WTC11 (cell line): ENCODE measurements at regions not wholly inside any gene's neighbourhood (a gene's known extent, or its start where the extent isn't known, plus 50 kb on each side); places are given as distances from the start of the nearest gene placed in this dataset.

Experiments used
- ATAC-seq: fragments of 200-7000 bp; cut with Tn5 transposase; 2 replicates; pipeline ENCODE4 v1.10.0; 2021; ENCODE audit warnings: mild to moderate bottlenecking, moderate library complexity
- CTCF ChIA-PET: fragments of 300-600 bp; sonication (Branson Sonifier 250); formaldehyde crosslinking; loops from one replicate; lab custom pipeline; 2021; ENCODE audit warnings: antibody characterized with exemption; lab: Charles Lee
- POLR2A ChIA-PET: fragments of 350-600 bp; sonication (Branson Sonifier 250); formaldehyde crosslinking; loops from one replicate; lab custom pipeline; 2021; ENCODE audit warnings: antibody characterized with exemption; lab: Charles Lee
- DNase-seq: peaks from one replicate; pipeline ENCODE4 v3.0.0; 2021; ENCODE audit warnings: low spot score
- H3K27ac Mint-ChIP-seq: 2 replicates; pipeline ENCODE4 v1.8.0; 2021; ENCODE audit warnings: mixed read lengths
- H3K27me3 Mint-ChIP-seq: 2 replicates; pipeline ENCODE4 v1.8.0; 2021; ENCODE audit warnings: low read depth, mild to moderate bottlenecking, moderate library complexity, mixed read lengths
- H3K36me3 Mint-ChIP-seq: 2 replicates; pipeline ENCODE4 v1.8.0; 2021; ENCODE audit warnings: mixed read lengths
- H3K4me1 Mint-ChIP-seq: 2 replicates; pipeline ENCODE4 v1.8.0; 2022; ENCODE audit warnings: mixed read lengths
- H3K4me3 Mint-ChIP-seq: 2 replicates; pipeline ENCODE4 v1.8.0; 2021; ENCODE audit warnings: mild to moderate bottlenecking, moderate library complexity, mixed read lengths
- H3K9me3 Mint-ChIP-seq: 2 replicates; pipeline ENCODE4 v1.8.0; 2021; ENCODE audit warnings: mixed read lengths
- ATF1 ChIP-seq: sonication (generic); formaldehyde crosslinking; IDR thresholded peaks from 2 replicates; pipeline ENCODE4 v1.8.1; 2023; ENCODE audit warnings: mild to moderate bottlenecking, moderate library complexity, missing genetic modification reagents
- CDX4 ChIP-seq: fragments of 250-450 bp; sonication (Bioruptor Pico); IDR thresholded peaks from 2 replicates; pipeline ENCODE4 v1.9.0; 2021; ENCODE audit warnings: moderate library complexity, mild to moderate bottlenecking, inconsistent platforms, borderline replicate concordance
- CREM ChIP-seq: sonication (generic); formaldehyde crosslinking; IDR thresholded peaks from 2 replicates; pipeline ENCODE4 v1.8.1; 2022; ENCODE audit warnings: mild to moderate bottlenecking, missing genetic modification reagents, moderate library complexity
- E2F4 ChIP-seq: sonication (generic); formaldehyde crosslinking; IDR thresholded peaks from 2 replicates; pipeline ENCODE4 v1.8.1; 2022; ENCODE audit warnings: low read depth, mild to moderate bottlenecking, moderate library complexity, missing genetic modification reagents, borderline replicate concordance
- ERG ChIP-seq: fragments of 250-450 bp; sonication (Bioruptor Pico); IDR thresholded peaks from 2 replicates; pipeline ENCODE4 v1.8.0; 2021; ENCODE audit warnings: mild to moderate bottlenecking
- GABPB1 ChIP-seq: sonication (generic); formaldehyde crosslinking; IDR thresholded peaks from 2 replicates; pipeline ENCODE4 v1.8.1; 2023; ENCODE audit warnings: mild to moderate bottlenecking, missing genetic modification reagents
- JUN ChIP-seq: sonication (generic); formaldehyde crosslinking; IDR thresholded peaks from 2 replicates; pipeline ENCODE4 v1.8.0; 2023; ENCODE audit warnings: mild to moderate bottlenecking, missing genetic modification reagents
- MYBL2 ChIP-seq: sonication (generic); formaldehyde crosslinking; IDR thresholded peaks from 2 replicates; pipeline ENCODE4 v1.8.1; 2023; ENCODE audit warnings: mild to moderate bottlenecking, moderate library complexity, missing genetic modification reagents
- NFE2L1 ChIP-seq: sonication (generic); formaldehyde crosslinking; IDR thresholded peaks from 2 replicates; pipeline ENCODE4 v1.8.1; 2023; ENCODE audit warnings: missing genetic modification reagents
- NR3C1 ChIP-seq: sonication (generic); formaldehyde crosslinking; conservative IDR thresholded peaks from 2 replicates; pipeline ENCODE4 v1.8.1; 2023; ENCODE audit warnings: low read depth, mild to moderate bottlenecking, missing genetic modification reagents
- SMAD3 ChIP-seq: sonication (generic); formaldehyde crosslinking; IDR thresholded peaks from 2 replicates; pipeline ENCODE4 v1.8.0; 2022; ENCODE audit warnings: missing genetic modification reagents, mild to moderate bottlenecking, borderline replicate concordance
- SOX15 ChIP-seq: fragments of 250-450 bp; sonication (Bioruptor Pico); IDR thresholded peaks from 2 replicates; pipeline ENCODE4 v1.9.0; 2021; ENCODE audit warnings: mild to moderate bottlenecking
- TCF7 ChIP-seq: sonication (generic); formaldehyde crosslinking; IDR thresholded peaks from 2 replicates; pipeline ENCODE4 v1.8.0; 2022; ENCODE audit warnings: mild to moderate bottlenecking, low read depth, missing genetic modification reagents, moderate library complexity
- ZNF121 ChIP-seq: sonication (generic); formaldehyde crosslinking; IDR thresholded peaks from 2 replicates; pipeline ENCODE4 v1.8.0; 2023; ENCODE audit warnings: missing genetic modification reagents
- ZNF219 ChIP-seq: sonication (generic); formaldehyde crosslinking; IDR thresholded peaks from 2 replicates; pipeline ENCODE4 v1.8.0; 2023; ENCODE audit warnings: missing genetic modification reagents, mild to moderate bottlenecking, borderline replicate concordance
- ZNF317 ChIP-seq: sonication (generic); formaldehyde crosslinking; IDR thresholded peaks from 2 replicates; pipeline ENCODE4 v1.8.1; 2023; ENCODE audit warnings: low read depth, mild to moderate bottlenecking, moderate library complexity, missing genetic modification reagents, borderline replicate concordance
- ZNF416 ChIP-seq: fragments of 250-450 bp; sonication (Bioruptor Pico); IDR thresholded peaks from 2 replicates; pipeline ENCODE4 v1.9.0; 2021; ENCODE audit warnings: mild to moderate bottlenecking, inconsistent platforms
- ZNF671 ChIP-seq: fragments of 250-450 bp; sonication (Bioruptor Pico); IDR thresholded peaks from 2 replicates; pipeline ENCODE4 v1.8.0; 2021; ENCODE audit warnings: mild to moderate bottlenecking
- ZSCAN18 ChIP-seq: fragments of 250-450 bp; sonication (Bioruptor Pico); IDR thresholded peaks from 2 replicates; pipeline ENCODE4 v2.1.2; 2022; ENCODE audit warnings: mild to moderate bottlenecking, moderate library complexity
- TF ChIP-seq, protein P1 (sequence below): sonication (generic); formaldehyde crosslinking; IDR thresholded peaks from 2 replicates; pipeline ENCODE4 v1.8.0; 2022; ENCODE audit warnings: mild to moderate bottlenecking, missing genetic modification reagents

- no peak for DNase-seq
- Mint-ChIP-seq H3K27ac (no peak overlapping the region), H3K4me1 (no peaks in the 10 kb centered on the region), H3K9me3 (peaks cover 7% of the 10 kb centered on the region), H3K4me3 (no peak overlapping the region), H3K27me3 (no peaks in the 10 kb centered on the region), H3K36me3 (peaks cover 6% of the 10 kb centered on the region)
- ATAC-seq, result no peak
- ChIA-PET POLR2A (no interaction called here), CTCF (interaction anchor here (3.1 kb wide), 1 partner anchor 12 kb away, joined by 10 read pairs; no protein-coding TSS in a partner anchor)
- TF ChIP-seq E2F4 (CRISPR knock-in tag) (no peak), ERG (CRISPR knock-in tag) (no peak), ZNF219 (CRISPR knock-in tag) (no peak), TCF7 (CRISPR knock-in tag) (no peak), ZNF671 (CRISPR knock-in tag) (no peak), SOX15 (CRISPR knock-in tag) (no peak), SMAD3 (CRISPR knock-in tag) (no peak), GABPB1 (CRISPR knock-in tag) (no peak), CDX4 (CRISPR knock-in tag) (no peak), ATF1 (CRISPR knock-in tag) (no peak), ZNF416 (no peak), NR3C1 (CRISPR knock-in tag) (no peak), NFE2L1 (CRISPR knock-in tag) (no peak)
Observed at GRCh38 chr9:79266986-79267385, 304.8 kb upstream of the TLE4 start.

DNA sequence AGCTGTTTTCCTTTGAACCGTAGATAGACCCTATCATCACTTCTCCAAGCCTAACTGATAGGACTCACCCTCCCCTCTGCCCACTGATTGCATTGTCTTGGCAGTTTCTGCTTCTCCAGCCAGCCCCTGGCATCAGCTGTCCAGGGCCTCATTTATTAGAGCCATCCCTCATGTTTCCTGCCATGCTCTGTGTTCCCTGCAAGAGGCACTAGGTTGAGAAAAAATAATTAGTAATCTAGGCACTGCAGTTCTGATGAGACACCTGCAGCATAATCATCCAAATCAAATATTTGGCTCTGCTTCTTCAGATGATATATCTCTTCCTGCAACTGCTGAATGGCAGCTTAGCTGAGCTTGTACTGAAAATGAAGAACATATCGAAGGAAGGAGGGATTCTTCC lies 303.0 kb upstream of the TLE4 start:
- no peaks in the 10 kb centered on the region for H3K9me3 Mint-ChIP-seq
- ATAC-seq, result no peak
- POLR2A ChIA-PET, result no interaction called here
- no peak for DNase-seq
- no peak overlapping the region for H3K4me3 Mint-ChIP-seq
- no peaks in the 10 kb centered on the region for H3K36me3 Mint-ChIP-seq
- CTCF ChIA-PET, result interaction anchor here (3.1 kb wide), 1 partner anchor 14 kb away, joined by 10 read pairs; no protein-coding TSS in a partner anchor
- H3K27ac Mint-ChIP-seq, result no peak overlapping the region
- H3K27me3 Mint-ChIP-seq, result no peaks in the 10 kb centered on the region
- TF ChIP-seq ZNF121 (CRISPR knock-in tag) (no peak), ZSCAN18 (no peak), ERG (CRISPR knock-in tag) (no peak), CREM (CRISPR knock-in tag) (no peak), JUN (no peak), ZNF416 (no peak), ZNF317 (CRISPR knock-in tag) (no peak), MYBL2 (CRISPR knock-in tag) (no peak)
- TF ChIP-seq, protein P1, sequence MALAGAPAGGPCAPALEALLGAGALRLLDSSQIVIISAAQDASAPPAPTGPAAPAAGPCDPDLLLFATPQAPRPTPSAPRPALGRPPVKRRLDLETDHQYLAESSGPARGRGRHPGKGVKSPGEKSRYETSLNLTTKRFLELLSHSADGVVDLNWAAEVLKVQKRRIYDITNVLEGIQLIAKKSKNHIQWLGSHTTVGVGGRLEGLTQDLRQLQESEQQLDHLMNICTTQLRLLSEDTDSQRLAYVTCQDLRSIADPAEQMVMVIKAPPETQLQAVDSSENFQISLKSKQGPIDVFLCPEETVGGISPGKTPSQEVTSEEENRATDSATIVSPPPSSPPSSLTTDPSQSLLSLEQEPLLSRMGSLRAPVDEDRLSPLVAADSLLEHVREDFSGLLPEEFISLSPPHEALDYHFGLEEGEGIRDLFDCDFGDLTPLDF (CRISPR knock-in tag), result no peak
- H3K4me1 Mint-ChIP-seq, result no peaks in the 10 kb centered on the region
